Fibroblast of skin of abdomen (primary cell): ENCODE measurements at regions not wholly inside any gene's neighbourhood (a gene's known extent, or its start where the extent isn't known, plus 50 kb on each side); places are given as distances from the start of the nearest gene placed in this dataset.

Experiments
- DNase-seq: peaks from one replicate; pipeline ENCODE4 v3.0.0-alpha.2; 2013

GRCh38 chr6:14258695-14259593 is 141.4 kb downstream of the CD83 start:
- no peak for DNase-seq

GRCh38 chr6:14259594-14260152 is 142.1 kb downstream of the CD83 start:
- no peak for DNase-seq

GRCh38 chr6:14260839-14261238 is 143.3 kb downstream of the CD83 start:
- DNase-seq, result no peak

GRCh38 chr6:14263881-14264424 is 146.4 kb downstream of the CD83 start:
- no peak for DNase-seq

GRCh38 chr6:14265049-14266021 is 147.8 kb downstream of the CD83 start:
- no peak for DNase-seq

GRCh38 chr6:14266266-14266665 is 148.7 kb downstream of the CD83 start:
- no peak for DNase-seq

- no peak for DNase-seq
These were observed 150.5 kb downstream of the CD83 start for GRCh38 chr6:14267885-14268660.

- DNase-seq, result no peak
These were observed 151.9 kb downstream of the CD83 start for GRCh38 chr6:14269436-14269835.

GRCh38 chr6:14270142-14270893 is 152.7 kb downstream of the CD83 start:
- DNase-seq, result no peak

- peak; percentile 65 for DNase-seq
These were observed 153.6 kb downstream of the CD83 start for GRCh38 chr6:14270925-14271788.

- DNase-seq, result peak; percentile 59
These were observed 154.5 kb downstream of the CD83 start for GRCh38 chr6:14271789-14272736.

- no peak for DNase-seq
These were observed 155.1 kb downstream of the CD83 start for GRCh38 chr6:14272737-14273085.

- DNase-seq, result no peak
These were observed 155.6 kb downstream of the CD83 start for GRCh38 chr6:14273191-14273590.

- DNase-seq, result no peak
These were observed 156.4 kb downstream of the CD83 start for GRCh38 chr6:14274016-14274415.

GRCh38 chr6:14274546-14275492 is 157.2 kb downstream of the CD83 start:
- DNase-seq, result no peak

- peak; percentile 36 for DNase-seq
These were observed 157.9 kb downstream of the CD83 start for GRCh38 chr6:14275493-14275851.

- DNase-seq, result no peak
These were observed 158.5 kb downstream of the CD83 start for GRCh38 chr6:14276071-14276470.
